HPDE6-E6E7 (cell line): ENCODE measurements at regions not wholly inside any gene's neighbourhood (a gene's known extent, or its start where the extent isn't known, plus 50 kb on each side); places are given as distances from the start of the nearest gene placed in this dataset.

ENCODE experiments used
- DNase-seq: peaks from one replicate; pipeline ENCODE4 v3.0.0; 2011; ENCODE audit warnings: missing footprints; ENCODE audit errors: extremely low spot score

- no peak for DNase-seq
These were observed 223.2 kb upstream of the COBL start for GRCh38 chr7:51539840-51540239.

DNA sequence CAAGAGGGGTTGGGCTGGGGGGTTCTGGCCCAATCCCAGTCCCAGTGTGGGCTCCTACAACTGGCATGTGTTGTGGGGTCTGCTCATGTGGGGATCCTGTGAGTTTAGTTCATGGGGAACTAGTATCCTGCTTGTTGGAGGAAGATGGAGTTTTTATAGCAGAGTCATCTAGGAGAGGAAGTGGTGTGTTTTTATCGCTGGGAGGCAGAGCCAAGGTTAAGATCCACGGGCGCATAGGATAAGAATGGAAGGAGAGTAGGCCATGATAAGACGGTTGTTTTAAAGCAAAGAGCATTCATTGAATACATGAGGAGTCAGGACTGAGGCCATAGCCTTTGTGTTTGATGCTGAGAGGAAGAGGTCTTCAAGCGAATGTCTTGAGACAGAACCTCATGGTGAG, 211.6 kb upstream of the COBL start:
- no peak for DNase-seq

DNA sequence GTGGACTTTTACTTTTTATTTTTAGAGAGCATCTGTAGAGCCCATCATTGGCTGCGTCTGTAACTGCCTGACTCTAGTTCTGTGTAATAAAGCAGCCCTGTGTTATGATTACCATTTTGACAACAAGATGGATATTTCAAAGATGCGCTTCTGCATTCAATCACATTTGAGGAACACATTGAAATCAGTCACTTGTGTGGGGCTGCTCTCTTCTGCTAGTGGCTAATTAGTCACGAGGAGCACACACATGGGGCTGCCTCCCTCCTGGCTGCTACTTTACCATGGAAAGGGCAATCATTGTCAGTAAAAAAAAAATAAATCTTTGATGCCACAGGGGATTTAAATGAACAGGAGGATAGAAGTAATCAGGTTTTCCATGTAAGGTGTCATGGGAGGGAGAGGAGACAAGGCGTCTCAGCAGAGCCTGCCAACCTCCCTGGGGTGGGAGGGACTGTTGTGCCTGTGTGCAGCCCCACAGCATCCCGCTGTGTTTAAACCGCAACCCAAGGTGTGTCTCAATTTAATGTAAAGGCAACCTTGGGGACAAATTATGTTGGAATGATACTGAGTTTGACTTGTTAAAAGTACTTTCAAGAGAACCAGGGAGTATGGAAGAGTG, 205.2 kb upstream of the COBL start:
- no peak for DNase-seq

- DNase-seq, result no peak
These were observed 204.4 kb upstream of the COBL start for GRCh38 chr7:51521054-51521453.

DNA sequence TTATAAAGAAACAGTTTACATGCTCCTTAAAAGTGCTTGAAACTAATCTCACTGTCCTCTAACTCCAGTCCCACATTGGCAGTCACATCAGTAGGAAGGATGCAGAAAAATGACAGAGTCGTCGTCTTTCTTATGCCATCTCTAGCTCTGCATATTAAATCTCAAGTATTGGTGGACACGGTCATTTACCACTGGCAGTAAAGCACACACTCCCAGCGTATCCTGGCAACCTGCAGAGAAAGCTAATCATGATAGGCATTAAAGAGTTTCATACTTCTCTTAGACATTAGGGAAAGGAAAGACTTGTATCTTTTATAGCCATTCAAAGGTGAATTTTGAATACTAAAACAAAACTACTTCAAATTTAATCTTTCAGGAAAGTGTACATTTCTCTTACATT, 202.0 kb upstream of the COBL start:
- DNase-seq, result no peak

DNA sequence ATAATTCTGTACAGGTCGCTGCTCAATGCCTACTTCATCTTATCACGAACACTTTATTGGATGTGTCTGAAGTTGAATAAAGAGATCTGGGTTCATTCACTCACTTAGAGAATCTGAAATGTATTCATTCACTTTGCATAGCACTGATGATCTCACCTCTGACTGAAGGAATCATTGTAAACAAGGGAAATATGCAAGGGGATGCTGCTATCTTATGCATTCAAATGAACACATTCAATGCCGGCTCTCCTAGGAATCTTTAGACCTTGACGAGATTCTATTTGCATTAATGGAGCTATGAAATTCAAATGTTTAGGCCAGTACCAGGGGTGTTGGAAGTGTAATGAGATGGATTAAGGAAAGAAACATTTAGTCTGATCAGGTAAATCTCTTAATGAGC, 200.6 kb upstream of the COBL start:
- no peak for DNase-seq

DNA sequence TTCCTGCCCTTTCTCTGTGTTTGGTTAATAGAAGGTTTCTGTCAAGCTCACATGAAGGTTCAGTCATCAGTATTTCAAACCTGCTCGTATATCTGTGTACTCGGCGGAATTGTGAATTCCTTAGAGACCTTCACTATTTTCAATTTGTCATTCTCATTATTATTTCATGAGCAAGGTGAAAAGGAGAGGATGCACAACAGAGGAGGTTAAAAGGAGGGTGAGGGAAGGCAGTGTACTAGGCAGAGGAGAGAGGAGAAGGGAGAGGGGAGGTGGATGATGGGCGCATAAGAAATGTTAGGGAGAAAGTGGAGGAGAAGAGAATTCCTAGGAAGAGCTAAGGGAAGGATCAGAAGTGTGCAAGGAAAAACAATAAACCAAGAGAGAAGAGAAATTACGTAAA, 185.0 kb upstream of the COBL start:
- no peak for DNase-seq

- no peak for DNase-seq
These were observed 166.4 kb upstream of the COBL start for GRCh38 chr7:51482976-51483375.

GRCh38 chr7:51481421-51481820, 164.8 kb upstream of the COBL start:
- DNase-seq, result no peak

DNA sequence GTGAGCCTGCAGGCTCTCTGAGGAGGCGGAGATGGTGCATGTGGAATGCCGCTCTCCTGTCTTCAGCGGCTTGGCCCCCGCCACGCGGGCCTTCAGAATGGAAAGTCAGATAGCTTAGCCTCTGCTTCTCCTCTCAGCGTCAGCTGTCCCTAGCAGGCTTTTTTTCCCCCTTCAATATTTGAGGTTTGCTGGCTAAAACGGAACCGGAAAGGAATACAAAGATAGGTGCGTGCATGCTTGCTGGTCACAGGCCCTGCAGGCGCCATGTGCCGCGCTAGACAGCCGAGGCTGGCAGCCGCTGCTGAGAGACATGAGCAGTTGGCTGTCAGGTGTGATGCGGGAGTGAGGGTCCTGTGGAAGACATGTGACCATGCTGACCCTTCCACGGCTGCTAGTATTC, 161.2 kb upstream of the COBL start:
- no peak for DNase-seq

GRCh38 chr7:51477323-51477722, 160.7 kb upstream of the COBL start:
- no peak for DNase-seq

- no peak for DNase-seq
These were observed 159.4 kb upstream of the COBL start for GRCh38 chr7:51476026-51476425.

DNA sequence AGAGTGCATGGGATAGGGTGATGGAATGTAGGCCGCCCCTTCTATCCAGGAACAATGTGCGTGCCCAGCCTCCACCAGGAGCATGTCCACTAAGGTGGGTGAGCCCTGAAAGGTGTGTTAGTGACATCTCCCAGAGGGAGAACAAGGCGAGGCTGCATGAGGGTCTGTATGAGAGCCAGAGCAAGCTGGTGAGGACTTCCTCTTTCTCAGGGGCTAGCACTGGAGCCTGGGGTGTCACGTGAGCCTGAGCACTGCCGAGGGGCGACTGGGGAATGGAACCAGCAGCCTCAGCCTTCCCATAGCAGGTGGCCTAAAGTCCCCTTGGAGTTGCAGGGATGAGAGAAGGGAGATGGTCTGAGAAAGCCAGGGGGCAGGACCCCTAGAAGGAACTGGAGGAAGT, 156.3 kb upstream of the COBL start:
- DNase-seq, result no peak

- DNase-seq, result no peak
These were observed 155.3 kb upstream of the COBL start for GRCh38 chr7:51471981-51472296.

DNA sequence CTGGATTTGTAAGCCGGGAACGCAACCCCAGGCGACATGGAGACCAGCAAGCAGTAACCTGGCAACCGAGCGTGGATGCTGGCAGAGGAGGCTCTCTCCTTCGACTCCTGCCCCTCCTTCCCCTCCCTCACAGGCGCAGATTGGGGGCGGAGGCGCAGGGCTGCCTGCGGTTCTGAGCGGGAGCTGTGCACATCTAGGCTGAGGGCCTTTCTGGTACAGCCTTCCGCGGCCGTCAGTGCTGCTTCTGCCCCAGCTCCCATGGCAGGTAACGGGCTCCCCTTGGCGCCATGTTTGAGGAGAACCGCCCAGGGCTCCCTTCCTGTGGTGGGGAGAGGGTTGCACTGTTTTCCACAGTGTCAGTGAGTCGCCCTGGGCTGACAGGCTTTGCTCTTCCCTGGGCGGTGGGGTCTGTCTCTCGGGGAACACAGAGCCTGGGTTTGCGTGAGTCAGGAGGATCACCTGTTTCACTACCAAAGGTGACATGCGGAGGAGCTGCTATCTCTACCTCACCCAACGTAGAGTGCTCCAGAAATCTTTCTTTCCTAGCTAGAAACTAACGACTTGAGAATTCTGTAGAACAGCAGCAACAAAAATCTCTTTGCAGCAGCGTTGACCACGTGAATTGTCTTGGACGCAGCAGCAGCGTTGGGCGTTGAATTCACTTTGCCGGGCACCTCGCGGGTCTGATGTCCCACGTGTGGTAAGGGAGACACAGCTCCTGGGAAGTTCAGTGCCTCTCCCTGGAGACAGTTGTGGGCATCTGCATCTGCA, 154.8 kb upstream of the COBL start:
- DNase-seq, result no peak

DNA sequence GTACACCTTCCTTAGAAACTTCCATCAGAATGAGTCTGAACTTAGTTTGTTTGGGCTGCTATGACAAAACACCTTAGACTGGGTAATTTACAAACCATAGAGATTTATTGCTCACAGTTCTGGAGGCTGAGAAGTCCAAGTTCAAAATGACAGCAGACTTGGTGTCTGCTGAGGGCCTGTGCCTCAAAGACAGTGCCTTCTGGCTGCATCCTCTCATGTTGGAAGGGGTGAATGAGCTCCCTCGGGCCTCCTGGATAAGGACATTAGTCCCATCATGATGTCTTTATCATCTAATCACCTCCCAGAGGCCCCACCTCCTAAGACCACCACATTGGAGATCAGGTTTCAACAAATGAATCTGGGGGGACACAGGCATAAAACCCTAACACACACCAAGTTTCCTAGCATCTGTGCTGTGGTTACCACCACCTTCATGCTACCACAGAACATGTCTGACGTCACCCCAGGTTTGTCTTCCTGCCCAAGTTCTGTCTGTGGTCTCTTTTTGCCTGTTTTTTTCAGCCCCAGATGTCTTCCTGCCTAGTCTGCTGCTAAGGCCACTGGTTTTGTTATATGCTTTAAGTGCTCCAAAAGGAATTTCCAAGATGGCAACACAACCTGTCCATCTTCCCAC, 150.9 kb upstream of the COBL start:
- DNase-seq, result no peak

- no peak for DNase-seq
These were observed 143.2 kb upstream of the COBL start for GRCh38 chr7:51459809-51460208.

GRCh38 chr7:51458693-51459092, 142.1 kb upstream of the COBL start:
- DNase-seq, result no peak

GRCh38 chr7:51457079-51457478, 140.5 kb upstream of the COBL start:
- DNase-seq, result no peak

GRCh38 chr7:51456431-51457060, 139.9 kb upstream of the COBL start:
- DNase-seq, result no peak

DNA sequence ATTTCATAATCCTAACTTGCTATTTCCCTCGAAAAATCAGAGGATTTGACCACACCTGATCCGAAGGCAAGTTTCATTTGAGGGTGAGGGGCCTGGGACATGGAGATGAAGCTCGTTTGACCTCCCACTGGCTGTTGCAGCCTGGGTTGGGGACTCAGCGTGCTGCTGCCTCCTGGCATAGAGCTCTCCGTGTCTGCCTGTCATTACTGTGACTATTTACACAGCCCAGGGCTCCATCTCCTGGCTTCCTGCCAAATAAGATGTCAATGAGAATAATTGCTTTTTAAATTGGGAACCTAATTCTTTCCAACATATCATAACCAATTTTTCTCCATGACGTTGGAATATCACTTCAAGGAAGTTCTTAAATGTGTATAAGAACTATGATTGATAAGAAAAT, 139.3 kb upstream of the COBL start:
- no peak for DNase-seq

DNA sequence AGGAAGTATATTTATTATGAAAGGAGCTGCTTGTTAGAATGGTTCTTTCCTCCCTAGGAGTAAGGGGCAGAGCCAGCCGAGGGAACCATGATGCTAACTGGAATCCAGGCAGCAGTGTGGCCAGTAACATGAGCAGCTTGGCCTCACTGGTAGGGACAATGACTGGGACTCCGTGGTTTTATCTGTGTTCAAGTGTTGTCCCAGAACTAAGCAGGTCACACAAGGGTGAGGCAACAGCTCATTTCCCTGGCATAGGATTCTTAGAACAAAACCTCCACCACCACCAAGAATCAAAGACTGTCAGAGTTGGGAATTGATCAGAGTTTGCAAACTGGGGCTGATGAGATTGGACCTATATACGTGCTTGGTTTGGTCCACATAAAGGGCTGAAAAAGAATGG, 138.9 kb upstream of the COBL start:
- DNase-seq, result no peak

GRCh38 chr7:51455086-51455485, 138.5 kb upstream of the COBL start:
- no peak for DNase-seq
